GM12878 (cell line): ENCODE measurements at regions not wholly inside any gene's neighbourhood (a gene's known extent, or its start where the extent isn't known, plus 50 kb on each side); places are given as distances from the start of the nearest gene placed in this dataset.

Experiments used
- ATAC-seq: fragments of 200-7000 bp; cut with Tn5 transposase; 3 replicates; pipeline ENCODE4 v1.9.1; 2020; ENCODE audit warnings: mild to moderate bottlenecking, moderate library complexity
- BruUV-seq: library from RNA; stranded (reverse); fragments of 400-500 nt; replicated peaks from 2 replicates; lab custom pipeline; 2021; lab: Mats Ljungman, UMichigan
- CTCF ChIA-PET: fragments of 300-600 bp; sonication (Branson Sonifier 250); formaldehyde crosslinking; extraction: SDS; loops from one replicate; lab custom pipeline; 2021; ENCODE audit warnings: inconsistent platforms; lab: Yijun Ruan, JAX
- POLR2A ChIA-PET: fragments of 350-600 bp; formaldehyde crosslinking; extraction: SDS; loops from one replicate; lab custom pipeline; 2021; ENCODE audit warnings: inconsistent platforms; lab: Charles Lee
- RAD21 ChIA-PET: fragments of 300-600 bp; sonication (Branson Sonifier 250); formaldehyde crosslinking; loops from one replicate; lab custom pipeline; 2023; ENCODE audit warnings: antibody characterized with exemption; ENCODE audit not compliant: unreplicated experiment; lab: Charles Lee
- SMC1A ChIA-PET: fragments of 300-600 bp; sonication (Branson Sonifier 250); formaldehyde crosslinking; loops from one replicate; lab custom pipeline; 2023; ENCODE audit not compliant: unreplicated experiment, uncharacterized antibody; lab: Charles Lee
- DNase-seq: peaks from one replicate; pipeline ENCODE4 v3.0.0-alpha.2; 2011; ENCODE audit warnings: low read depth, low spot score
- FAIRE-seq: peaks from 3 replicates; lab custom pipeline; 2011; peaks lifted over from hg19 to GRCh38; lab: Jason Lieb, UNC
- H2AFZ ChIP-seq: 2 replicates; pipeline ENCODE4 v1.6.0; 2011; ENCODE audit warnings: low read depth, low read length, control low read depth; ENCODE audit not compliant: control insufficient read depth
- H3K27ac ChIP-seq: 2 replicates; pipeline ENCODE4 v1.5.1; 2011; ENCODE audit warnings: control low read depth; ENCODE audit not compliant: control insufficient read depth, insufficient read depth
- H3K27me3 ChIP-seq, 2 experiments: replicated peaks in 1 of 2; 2 replicates each; pipeline versions ENCODE4 v1.6.0 to v1.6.1; 2011; ENCODE audit warnings: low read length in 1 of 2; ENCODE audit not compliant: control insufficient read depth in 2 of 2, insufficient read depth in 2 of 2
- H3K36me3 ChIP-seq, 2 experiments: 2 replicates each; pipeline ENCODE4 v1.5.1; 2011; ENCODE audit warnings: low read length in 1 of 2; ENCODE audit not compliant: control insufficient read depth in 2 of 2, insufficient read depth in 2 of 2
- H3K4me1 ChIP-seq: 2 replicates; pipeline ENCODE4 v1.6.1; 2011; ENCODE audit warnings: mild to moderate bottlenecking, low read length, moderate library complexity, mixed read lengths; ENCODE audit not compliant: control insufficient read depth, insufficient read depth
- H3K4me2 ChIP-seq: 2 replicates; pipeline ENCODE4 v1.6.0; 2011; ENCODE audit warnings: control low read depth; ENCODE audit not compliant: control insufficient read depth, insufficient read depth
- H3K4me3 ChIP-seq: fragments of 200-600 bp; sonication (generic); 2 replicates; pipeline ENCODE4 v1.5.1; 2016
- H3K79me2 ChIP-seq: 2 replicates; pipeline ENCODE4 v1.6.0; 2011; ENCODE audit warnings: low read length; ENCODE audit not compliant: control insufficient read depth, insufficient read depth
- H3K9ac ChIP-seq: 2 replicates; pipeline ENCODE4 v1.8.0; 2011; ENCODE audit warnings: low read length, control low read depth, mixed read lengths; ENCODE audit not compliant: control insufficient read depth, insufficient read depth
- H3K9me3 ChIP-seq: replicated peaks from 3 replicates; pipeline ENCODE4 v1.5.1; 2011; ENCODE audit warnings: mild to moderate bottlenecking, low read length; ENCODE audit not compliant: control insufficient read depth, insufficient read depth
- H4K20me1 ChIP-seq: 2 replicates; pipeline ENCODE4 v1.6.0; 2011; ENCODE audit not compliant: control insufficient read depth, insufficient read depth
- ESRRA ChIP-seq: IDR thresholded peaks from 2 replicates; pipeline ENCODE4 v1.6.1; 2012; ENCODE audit warnings: mild to moderate bottlenecking, low read length, improper control_type of control experiment
- HDAC6 ChIP-seq: fragments of 200-600 bp; sonication (generic); IDR thresholded peaks from one replicate; pipeline ENCODE4 v1.8.0; 2017; ENCODE audit warnings: antibody characterized with exemption; ENCODE audit not compliant: unreplicated experiment
- MEF2A ChIP-seq: IDR thresholded peaks from 2 replicates; pipeline ENCODE4 v1.6.1; 2011; ENCODE audit warnings: low read depth, mild to moderate bottlenecking, low read length, moderate library complexity; ENCODE audit not compliant: insufficient read depth
- NFXL1 ChIP-seq: fragments of 450-650 bp; IDR thresholded peaks from 2 replicates; pipeline ENCODE4 v1.6.1; 2017; ENCODE audit warnings: antibody characterized with exemption, mild to moderate bottlenecking, borderline replicate concordance
- PAX8 ChIP-seq: fragments of 450-650 bp; IDR thresholded peaks from 2 replicates; pipeline ENCODE4 v1.6.1; 2017; ENCODE audit warnings: mild to moderate bottlenecking, moderate library complexity
- POU2F2 ChIP-seq: IDR thresholded peaks from 3 replicates; pipeline ENCODE4 v1.6.1; 2011; ENCODE audit warnings: low read depth, mild to moderate bottlenecking, low read length, borderline replicate concordance
- RAD51 ChIP-seq: fragments of 450-650 bp; IDR thresholded peaks from 2 replicates; pipeline ENCODE4 v1.6.1; 2016; ENCODE audit warnings: moderate library complexity, mild to moderate bottlenecking, inconsistent platforms
- SREBF2 ChIP-seq: IDR thresholded peaks from 2 replicates; pipeline ENCODE4 v1.6.1; 2012; ENCODE audit warnings: mild to moderate bottlenecking, low read length
- WGBS: methylation state at CpG from one replicate; pipeline ENCODE4 v1.1.6; 2016; ENCODE audit warnings: low lambda C conversion rate; ENCODE audit not compliant: insufficient replicate concordance, insufficient coverage; ENCODE audit errors: missing lambda C conversion rate; 5-methylcytosine and 5-hydroxymethylcytosine counted together
- in situ Hi-C: fragments of 300-500 bp; cut with MboI; formaldehyde crosslinking; loops from 9 replicates; pipeline ENCODE4 v1.14.3; 2018; ENCODE audit warnings: mixed read lengths
- intact Hi-C: fragments of 100-400 bp; cut with micrococcal nuclease; formaldehyde crosslinking; loops from one replicate; pipeline ENCODE4 v1.14.2; 2022; ENCODE audit not compliant: unreplicated experiment
- TF ChIP-seq, protein P1 (sequence below): IDR thresholded peaks from 2 replicates; pipeline ENCODE4 v1.6.1; 2011; ENCODE audit warnings: borderline replicate concordance, low read depth, mild to moderate bottlenecking, moderate library complexity, mixed read lengths, low read length; ENCODE audit not compliant: insufficient read depth; ENCODE audit errors: extremely low read length
- TF ChIP-seq, protein P2 (sequence below): fragments of 450-650 bp; IDR thresholded peaks from 2 replicates; pipeline ENCODE4 v1.6.1; 2018; ENCODE audit warnings: mild to moderate bottlenecking, low read depth, moderate library complexity; ENCODE audit not compliant: partially characterized antibody
- TF ChIP-seq, protein P3 (sequence below): IDR thresholded peaks from 2 replicates; pipeline ENCODE4 v1.6.1; 2011; ENCODE audit warnings: low read depth, low read length, improper control_type of control experiment, borderline replicate concordance
- TF ChIP-seq, protein P4 (sequence below): IDR thresholded peaks from 2 replicates; pipeline ENCODE4 v1.6.1; 2012; ENCODE audit warnings: low read depth, low read length, improper control_type of control experiment

DNA sequence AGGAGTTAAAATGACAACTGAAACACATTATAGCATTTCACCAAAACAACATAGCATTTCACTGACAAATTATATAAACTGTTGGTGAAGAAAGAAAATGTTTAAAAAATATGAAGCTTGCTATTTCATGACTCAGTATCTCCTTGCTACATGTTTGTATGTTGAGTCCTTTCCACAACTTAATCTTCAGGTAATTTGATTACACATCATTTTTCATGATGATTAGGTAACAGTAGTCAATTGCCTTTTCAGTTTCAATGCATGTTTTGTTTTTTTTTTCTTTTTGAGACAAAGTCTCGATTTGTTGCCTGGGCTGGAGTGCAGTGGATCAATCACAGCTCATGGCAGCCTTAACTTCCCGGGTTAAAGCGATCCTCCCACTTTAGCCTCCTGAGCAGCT is 177.8 kb upstream of the PMFBP1 start (continued):
- TF ChIP-seq, protein P1, sequence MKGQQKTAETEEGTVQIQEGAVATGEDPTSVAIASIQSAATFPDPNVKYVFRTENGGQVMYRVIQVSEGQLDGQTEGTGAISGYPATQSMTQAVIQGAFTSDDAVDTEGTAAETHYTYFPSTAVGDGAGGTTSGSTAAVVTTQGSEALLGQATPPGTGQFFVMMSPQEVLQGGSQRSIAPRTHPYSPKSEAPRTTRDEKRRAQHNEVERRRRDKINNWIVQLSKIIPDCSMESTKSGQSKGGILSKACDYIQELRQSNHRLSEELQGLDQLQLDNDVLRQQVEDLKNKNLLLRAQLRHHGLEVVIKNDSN = no peak

DNA sequence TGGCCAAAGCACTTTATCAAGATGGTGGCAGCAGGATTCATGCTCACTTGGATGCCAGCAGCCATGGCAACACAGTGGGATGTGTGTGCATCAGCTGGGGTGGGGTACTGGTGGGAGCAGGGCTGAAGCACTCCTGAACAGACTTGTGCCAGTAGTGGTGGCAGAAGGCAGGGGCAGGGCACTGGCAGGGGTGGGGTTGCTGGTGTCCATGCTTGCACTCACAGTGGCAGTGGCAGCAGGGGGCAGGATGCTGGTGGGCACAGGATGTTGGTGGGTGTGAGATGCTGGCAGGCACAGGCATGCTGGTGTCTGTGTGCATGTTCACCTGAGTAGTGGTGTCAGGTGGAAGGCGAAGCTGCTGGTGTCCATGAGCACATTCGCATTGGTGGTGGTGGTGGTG is 161.0 kb upstream of the PMFBP1 start:
- ChIA-PET RAD21 (no interaction called here), SMC1A (no interaction called here), POLR2A (no interaction called here), CTCF (no interaction called here)
- no peak overlapping the region for H2AFZ ChIP-seq
- H3K27ac ChIP-seq = no peak overlapping the region
- H3K4me3 ChIP-seq = no peak overlapping the region
- ATAC-seq = no peak
- BruUV-seq = no TSS peak
- 100% methylated on average over 2 of the region's 2 CpGs for WGBS
- FAIRE-seq = no peak
- H4K20me1 ChIP-seq = no peaks in the 10 kb centered on the region
- H3K9ac ChIP-seq = no peak overlapping the region
- no peaks in the 10 kb centered on the region for H3K79me2 ChIP-seq
- in situ Hi-C loops = no loop called here
- peaks cover 0 to 2% of the 10 kb centered on the region in 2 experiments; a peak in 1 of 4 replicates for H3K36me3 ChIP-seq
- H3K4me1 ChIP-seq = no peaks in the 10 kb centered on the region
- DNase-seq = no peak
- intact Hi-C loops = no loop called here
- H3K4me2 ChIP-seq = no peak overlapping the region
- H3K9me3 ChIP-seq = no peaks in the 10 kb centered on the region; the same call in 1 of the 3 replicates
- no peaks in the 10 kb centered on the region for H3K27me3 ChIP-seq
- TF ChIP-seq, protein P2, sequence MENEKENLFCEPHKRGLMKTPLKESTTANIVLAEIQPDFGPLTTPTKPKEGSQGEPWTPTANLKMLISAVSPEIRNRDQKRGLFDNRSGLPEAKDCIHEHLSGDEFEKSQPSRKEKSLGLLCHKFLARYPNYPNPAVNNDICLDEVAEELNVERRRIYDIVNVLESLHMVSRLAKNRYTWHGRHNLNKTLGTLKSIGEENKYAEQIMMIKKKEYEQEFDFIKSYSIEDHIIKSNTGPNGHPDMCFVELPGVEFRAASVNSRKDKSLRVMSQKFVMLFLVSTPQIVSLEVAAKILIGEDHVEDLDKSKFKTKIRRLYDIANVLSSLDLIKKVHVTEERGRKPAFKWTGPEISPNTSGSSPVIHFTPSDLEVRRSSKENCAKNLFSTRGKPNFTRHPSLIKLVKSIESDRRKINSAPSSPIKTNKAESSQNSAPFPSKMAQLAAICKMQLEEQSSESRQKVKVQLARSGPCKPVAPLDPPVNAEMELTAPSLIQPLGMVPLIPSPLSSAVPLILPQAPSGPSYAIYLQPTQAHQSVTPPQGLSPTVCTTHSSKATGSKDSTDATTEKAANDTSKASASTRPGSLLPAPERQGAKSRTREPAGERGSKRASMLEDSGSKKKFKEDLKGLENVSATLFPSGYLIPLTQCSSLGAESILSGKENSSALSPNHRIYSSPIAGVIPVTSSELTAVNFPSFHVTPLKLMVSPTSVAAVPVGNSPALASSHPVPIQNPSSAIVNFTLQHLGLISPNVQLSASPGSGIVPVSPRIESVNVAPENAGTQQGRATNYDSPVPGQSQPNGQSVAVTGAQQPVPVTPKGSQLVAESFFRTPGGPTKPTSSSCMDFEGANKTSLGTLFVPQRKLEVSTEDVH = no peak
- TF ChIP-seq POU2F2 (no peak), NFXL1 (no peak), SREBF2 (no peak), PAX8 (no peak), RAD51 (no peak), ESRRA (no peak), MEF2A (no peak), HDAC6 (no peak)
- TF ChIP-seq, protein P3, sequence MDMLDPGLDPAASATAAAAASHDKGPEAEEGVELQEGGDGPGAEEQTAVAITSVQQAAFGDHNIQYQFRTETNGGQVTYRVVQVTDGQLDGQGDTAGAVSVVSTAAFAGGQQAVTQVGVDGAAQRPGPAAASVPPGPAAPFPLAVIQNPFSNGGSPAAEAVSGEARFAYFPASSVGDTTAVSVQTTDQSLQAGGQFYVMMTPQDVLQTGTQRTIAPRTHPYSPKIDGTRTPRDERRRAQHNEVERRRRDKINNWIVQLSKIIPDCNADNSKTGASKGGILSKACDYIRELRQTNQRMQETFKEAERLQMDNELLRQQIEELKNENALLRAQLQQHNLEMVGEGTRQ = no peak
- TF ChIP-seq, protein P4, sequence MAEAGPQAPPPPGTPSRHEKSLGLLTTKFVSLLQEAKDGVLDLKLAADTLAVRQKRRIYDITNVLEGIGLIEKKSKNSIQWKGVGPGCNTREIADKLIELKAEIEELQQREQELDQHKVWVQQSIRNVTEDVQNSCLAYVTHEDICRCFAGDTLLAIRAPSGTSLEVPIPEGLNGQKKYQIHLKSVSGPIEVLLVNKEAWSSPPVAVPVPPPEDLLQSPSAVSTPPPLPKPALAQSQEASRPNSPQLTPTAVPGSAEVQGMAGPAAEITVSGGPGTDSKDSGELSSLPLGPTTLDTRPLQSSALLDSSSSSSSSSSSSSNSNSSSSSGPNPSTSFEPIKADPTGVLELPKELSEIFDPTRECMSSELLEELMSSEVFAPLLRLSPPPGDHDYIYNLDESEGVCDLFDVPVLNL = no peak
